ENCODE measurements at regions not wholly inside any gene's neighbourhood (a gene's known extent, or its start where the extent isn't known, plus 50 kb on each side); places are given as distances from the start of the nearest gene placed in this dataset.

- ATAC-seq (no peak), DNase-seq (no peak)
- intact Hi-C loops (cut with DNase I) = no loop called here
Measured at GRCh38 chr7:136677471-136678365, 190.7 kb upstream of the CHRM2 start.

DNA sequence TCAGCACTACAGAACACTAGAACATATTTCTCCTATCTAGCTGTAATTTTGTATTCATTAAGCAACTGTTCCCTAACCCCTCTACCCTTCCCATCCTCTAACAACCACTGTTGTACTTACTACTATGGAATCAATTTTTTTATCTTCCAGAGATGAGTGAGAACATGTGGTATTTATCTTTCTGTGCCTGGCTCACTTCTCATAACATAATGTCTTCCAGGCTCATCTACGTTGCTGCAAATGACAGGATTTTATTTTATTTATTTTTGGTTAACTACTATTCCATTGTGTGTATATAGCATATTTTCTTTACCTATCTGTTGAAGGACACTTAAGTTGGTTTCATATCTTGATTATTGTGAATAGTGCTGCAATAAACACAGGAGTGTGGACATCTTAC lies 200.9 kb upstream of the CHRM2 start:
- DNase-seq = no peak
- intact Hi-C loops (cut with DNase I) = no loop called here

DNA sequence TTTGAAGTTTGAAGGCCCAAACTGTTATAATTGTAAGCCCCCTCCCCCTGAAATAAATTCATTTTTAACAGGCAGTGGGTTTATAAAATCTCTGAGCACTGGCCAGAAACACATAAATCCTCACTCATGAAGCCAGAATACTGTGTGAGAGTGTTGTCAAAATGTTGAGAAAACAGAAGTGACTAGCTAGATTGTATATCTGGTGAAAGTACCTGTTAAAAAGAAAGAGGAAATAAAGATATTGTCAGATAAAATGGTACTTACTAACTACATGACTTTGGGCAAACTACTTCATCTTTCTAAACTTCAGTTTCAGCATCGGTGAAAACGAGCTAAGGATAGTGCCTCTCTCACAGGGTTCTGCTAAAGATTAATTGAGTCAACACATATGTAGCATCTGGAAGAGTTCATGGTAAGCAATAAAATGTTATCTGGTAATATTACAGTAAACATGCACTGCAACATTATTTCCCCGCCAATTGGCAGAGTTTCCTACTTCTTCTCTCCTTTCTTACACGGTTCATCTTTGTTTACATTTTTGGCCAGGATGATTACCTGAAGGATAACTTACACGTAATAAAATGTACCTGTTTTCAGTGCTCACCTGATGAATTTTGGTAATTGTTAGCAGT lies 202.5 kb upstream of the CHRM2 start:
- DNase-seq = no peak
- ATAC-seq = no peak
- intact Hi-C loops (cut with DNase I) = no loop called here

More for the DNA sequence above, 200.9 kb upstream of the CHRM2 start:
- ATAC-seq = no peak

GRCh38 chr7:136664537-136664936 lies 203.9 kb upstream of the CHRM2 start:
- DNase-seq = no peak
- intact Hi-C loops (cut with DNase I) = no loop called here

DNA sequence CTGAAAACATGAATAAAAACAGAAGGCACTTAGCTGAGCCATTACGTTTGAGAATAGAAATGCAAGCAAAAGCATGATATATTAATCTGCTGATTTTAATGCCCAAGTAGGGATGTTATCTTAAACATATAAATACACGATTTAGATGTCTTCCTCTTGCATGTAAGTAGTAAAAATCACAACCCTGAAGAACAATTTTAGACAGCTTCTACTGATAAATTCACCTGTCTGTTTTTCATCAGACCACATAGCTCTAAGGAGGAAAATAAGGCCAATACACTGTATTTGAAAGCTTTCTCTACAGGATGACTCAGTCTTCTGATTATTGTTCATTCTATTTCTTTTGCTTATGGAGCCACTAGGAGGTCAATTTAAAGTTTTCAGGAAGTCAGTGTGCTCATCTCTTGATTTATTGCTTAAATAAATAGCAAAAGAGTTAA lies 210.9 kb upstream of the CHRM2 start:
- ATAC-seq = no peak
- no peak for DNase-seq
- intact Hi-C loops (cut with DNase I) = no loop called here

More at GRCh38 chr7:136664537-136664936, 203.9 kb upstream of the CHRM2 start:
- ATAC-seq = no peak

- ATAC-seq (no peak), DNase-seq (no peak)
- intact Hi-C loops (cut with DNase I) = no loop called here
Measured at GRCh38 chr7:136656516-136656915, 211.9 kb upstream of the CHRM2 start.

GRCh38 chr7:136655414-136655813 lies 213.0 kb upstream of the CHRM2 start:
- DNase-seq (no peak), ATAC-seq (no peak)
- intact Hi-C loops (cut with DNase I) = no loop called here

- intact Hi-C loops (cut with DNase I) = no loop called here
- ATAC-seq (no peak), DNase-seq (no peak)
Measured at GRCh38 chr7:136654406-136654805, 214.0 kb upstream of the CHRM2 start.

DNA sequence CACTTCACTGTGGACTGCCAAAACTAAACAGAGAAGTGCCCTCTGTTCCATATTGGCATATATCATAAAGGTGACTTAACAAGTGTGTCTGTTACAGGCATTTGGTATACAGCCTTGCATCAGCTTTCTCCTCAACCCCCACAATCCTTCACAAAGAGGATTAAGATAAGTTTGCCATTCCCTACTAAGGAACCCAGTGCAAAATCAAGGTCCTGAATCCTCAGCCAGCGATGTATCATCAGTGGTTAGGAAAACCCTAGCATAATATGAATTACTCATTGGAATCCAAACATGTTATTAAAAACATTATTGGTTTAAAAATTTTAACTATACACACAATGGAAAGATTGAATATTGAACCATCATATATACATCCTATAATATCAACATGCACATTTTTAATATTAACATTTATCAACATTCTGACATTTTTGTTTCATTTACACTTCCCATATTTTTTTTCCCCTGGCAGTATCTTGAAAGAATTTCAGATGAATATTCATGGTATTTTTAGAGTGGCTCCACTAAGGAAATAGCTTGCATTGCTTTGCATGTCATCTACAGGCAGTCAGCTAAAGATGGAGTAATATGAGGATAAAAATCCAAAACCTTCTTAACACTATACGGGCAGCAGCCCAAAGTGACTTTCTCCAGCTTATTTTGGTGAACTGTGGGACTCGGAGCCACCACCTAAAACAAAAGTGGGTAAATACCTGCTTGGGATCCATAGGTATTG lies 215.6 kb upstream of the CHRM2 start:
- intact Hi-C loops (cut with DNase I) = no loop called here

DNA sequence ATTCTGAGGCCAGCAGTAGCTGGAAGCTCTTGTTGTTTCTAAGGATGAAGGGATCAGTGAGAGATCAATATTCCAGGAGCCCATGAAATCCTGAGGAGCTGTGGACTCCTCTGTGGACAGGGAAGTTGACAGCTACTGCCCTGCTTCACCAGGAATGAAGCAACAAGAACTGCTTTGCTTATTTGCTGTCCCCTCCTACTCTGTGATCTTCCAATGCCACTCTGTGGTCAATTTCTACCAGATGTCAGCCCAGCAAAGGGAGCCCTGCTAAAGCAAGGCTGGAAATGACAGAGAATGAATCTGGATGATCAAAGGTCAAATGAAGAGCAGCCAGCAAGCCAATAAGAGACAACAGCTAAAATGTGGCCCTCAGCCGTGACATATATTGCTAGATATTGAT lies 227.5 kb upstream of the CHRM2 start:
- DNase-seq = no peak
- no peak for ATAC-seq
- intact Hi-C loops (cut with DNase I) = no loop called here

More for the DNA sequence above, 215.6 kb upstream of the CHRM2 start:
- ATAC-seq = no peak
- DNase-seq = no peak

DNA sequence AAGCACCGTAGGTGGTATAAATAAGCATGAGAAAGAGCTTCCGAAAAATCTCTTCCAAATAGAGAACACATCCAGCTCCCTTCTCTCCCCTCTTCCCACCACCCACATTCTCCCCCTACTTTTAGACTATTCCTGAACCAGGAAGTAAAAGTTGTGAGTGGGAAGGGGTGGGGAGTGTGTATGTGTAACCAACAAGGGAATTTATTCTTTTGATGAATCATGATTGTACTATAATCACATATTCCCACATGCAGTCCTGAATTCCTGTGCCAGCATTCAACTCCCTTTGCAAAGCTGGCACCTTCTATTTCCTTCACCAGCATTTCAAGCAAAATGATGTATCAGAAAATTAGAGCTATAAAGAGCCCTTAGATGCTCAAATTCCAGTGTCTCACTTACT lies 230.6 kb upstream of the CHRM2 start:
- DNase-seq (no peak), ATAC-seq (no peak)
- intact Hi-C loops (cut with DNase I) = no loop called here

- DNase-seq (no peak), ATAC-seq (no peak)
- intact Hi-C loops (cut with DNase I) = no loop called here
Measured at GRCh38 chr7:136635751-136636150, 232.7 kb upstream of the CHRM2 start.

GRCh38 chr7:136618818-136619217 lies 249.6 kb upstream of the CHRM2 start:
- DNase-seq = no peak
- intact Hi-C loops (cut with DNase I) = no loop called here
- no peak for ATAC-seq

DNA sequence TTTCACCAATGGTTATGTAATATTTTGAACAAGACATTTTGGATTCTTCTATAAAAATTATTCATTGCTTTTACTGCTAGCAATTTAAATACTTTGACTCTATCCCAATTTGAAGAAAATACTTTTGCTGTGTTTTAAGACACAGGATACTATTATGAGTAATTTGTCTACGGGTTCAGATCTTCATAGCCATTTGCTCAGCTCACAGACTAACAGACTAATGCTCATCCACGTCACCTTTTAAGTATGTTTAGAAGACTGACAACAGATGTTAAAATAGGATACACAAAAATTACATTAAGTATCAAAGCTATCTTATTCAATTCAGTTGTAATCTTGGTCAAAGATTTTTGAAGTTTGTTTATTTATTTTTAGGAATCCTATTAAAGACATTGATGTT lies 251.3 kb upstream of the CHRM2 start:
- intact Hi-C loops (cut with DNase I) = no loop called here
- no peak for ATAC-seq
- no peak for DNase-seq

- DNase-seq (no peak), ATAC-seq (no peak)
- intact Hi-C loops (cut with DNase I) = no loop called here
Measured at GRCh38 chr7:136605532-136606329, 262.7 kb upstream of the CHRM2 start.

DNA sequence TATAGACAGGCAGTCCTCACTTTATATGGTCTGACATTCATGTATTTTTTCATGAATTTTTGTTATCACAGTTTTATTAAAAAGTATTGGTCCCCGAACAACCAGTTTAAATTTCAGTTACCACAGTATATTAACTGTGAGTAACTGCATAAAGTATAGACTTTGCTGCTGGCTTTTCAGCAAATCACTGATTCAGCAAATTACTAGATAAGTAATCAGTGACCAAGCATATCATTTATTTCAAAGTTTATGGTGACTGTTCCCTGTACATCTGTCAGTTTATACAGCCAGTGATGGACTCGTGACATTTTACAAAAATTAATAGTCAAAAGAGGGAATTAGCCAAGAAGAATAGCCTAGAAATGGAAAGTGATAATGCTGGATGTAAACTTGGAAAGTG lies 266.7 kb upstream of the CHRM2 start:
- intact Hi-C loops (cut with DNase I) = no loop called here
- no peak for ATAC-seq

DNA sequence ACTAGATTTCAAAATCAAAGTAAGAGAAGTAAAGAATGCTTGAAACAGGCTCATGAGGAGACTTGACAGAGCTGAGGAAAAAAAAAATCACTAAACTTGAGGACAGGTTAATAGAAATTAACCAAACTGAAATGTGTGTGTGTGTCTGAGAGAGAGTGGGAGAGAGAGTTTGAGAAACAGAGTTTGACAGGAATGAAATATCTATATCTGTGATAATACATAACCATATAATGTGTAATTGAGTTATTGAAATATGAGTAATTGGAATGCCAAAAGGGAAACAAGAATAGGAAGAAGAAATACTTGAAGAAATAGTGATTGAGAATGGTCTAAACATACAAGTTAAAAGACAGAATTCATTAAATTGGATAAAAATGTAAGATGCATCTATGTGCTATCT lies 268.0 kb upstream of the CHRM2 start:
- DNase-seq = no peak
- intact Hi-C loops (cut with DNase I) = no loop called here
- no peak for ATAC-seq

More for the DNA sequence above, 266.7 kb upstream of the CHRM2 start:
- DNase-seq = no peak

DNA sequence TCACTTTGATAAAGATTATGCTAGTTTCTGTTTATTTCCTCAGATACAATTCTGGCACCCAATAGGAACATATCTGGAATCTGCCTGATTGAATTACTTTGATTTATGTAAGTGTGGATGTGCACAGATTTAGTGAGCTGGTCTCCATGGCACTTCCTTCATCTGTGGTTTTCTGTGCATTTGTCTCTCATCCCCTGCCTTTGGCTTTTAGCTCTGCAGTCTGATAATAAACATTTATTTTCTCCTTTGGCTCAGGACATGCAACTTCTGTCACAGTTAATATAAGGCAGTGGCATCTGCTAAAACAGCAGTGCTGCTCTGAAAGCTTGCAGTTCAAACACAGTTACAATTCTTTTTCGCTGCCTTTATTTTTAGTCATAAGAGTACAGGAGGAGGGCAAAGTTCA lies 273.7 kb upstream of the CHRM2 start:
- DNase-seq = no peak
- intact Hi-C loops (cut with DNase I) = no loop called here
- ATAC-seq = no peak

DNA sequence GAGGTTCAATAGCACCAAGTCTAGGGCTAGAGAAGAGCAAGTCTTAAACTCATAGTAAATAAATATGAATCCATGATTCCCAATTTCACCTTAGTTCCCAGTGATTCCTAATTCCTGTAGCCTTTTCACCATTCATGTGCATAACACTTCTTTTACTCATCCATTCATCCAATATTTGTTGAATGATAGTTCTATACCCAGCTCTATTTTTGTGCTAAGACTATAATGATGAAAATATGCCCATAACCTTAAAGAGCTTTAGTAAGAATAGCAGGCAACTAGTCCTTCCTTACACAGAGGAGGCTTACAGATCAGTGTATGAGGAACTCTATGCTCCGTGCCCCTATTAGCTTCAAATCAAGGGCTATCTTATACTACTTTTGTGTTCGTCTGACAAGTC lies 280.2 kb upstream of the CHRM2 start:
- ATAC-seq (no peak), DNase-seq (no peak)
- intact Hi-C loops (cut with DNase I) = no loop called here
